ENCODE measurements at regions not wholly inside any gene's neighbourhood (a gene's known extent, or its start where the extent isn't known, plus 50 kb on each side); places are given as distances from the start of the nearest gene placed in this dataset.

GRCh38 chr3:6471744-6472143 lies 389.2 kb upstream of the GRM7 start:
- TF ChIP-seq POLR2A (IDR thresholded peaks at IDR 0.05), result no peak
- TF ChIP-seq, protein P1, sequence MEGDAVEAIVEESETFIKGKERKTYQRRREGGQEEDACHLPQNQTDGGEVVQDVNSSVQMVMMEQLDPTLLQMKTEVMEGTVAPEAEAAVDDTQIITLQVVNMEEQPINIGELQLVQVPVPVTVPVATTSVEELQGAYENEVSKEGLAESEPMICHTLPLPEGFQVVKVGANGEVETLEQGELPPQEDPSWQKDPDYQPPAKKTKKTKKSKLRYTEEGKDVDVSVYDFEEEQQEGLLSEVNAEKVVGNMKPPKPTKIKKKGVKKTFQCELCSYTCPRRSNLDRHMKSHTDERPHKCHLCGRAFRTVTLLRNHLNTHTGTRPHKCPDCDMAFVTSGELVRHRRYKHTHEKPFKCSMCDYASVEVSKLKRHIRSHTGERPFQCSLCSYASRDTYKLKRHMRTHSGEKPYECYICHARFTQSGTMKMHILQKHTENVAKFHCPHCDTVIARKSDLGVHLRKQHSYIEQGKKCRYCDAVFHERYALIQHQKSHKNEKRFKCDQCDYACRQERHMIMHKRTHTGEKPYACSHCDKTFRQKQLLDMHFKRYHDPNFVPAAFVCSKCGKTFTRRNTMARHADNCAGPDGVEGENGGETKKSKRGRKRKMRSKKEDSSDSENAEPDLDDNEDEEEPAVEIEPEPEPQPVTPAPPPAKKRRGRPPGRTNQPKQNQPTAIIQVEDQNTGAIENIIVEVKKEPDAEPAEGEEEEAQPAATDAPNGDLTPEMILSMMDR (IDR thresholded peaks at IDR 0.05), result no peak

Data from Peyer's patch (tissue), 4 donors.